OCI-LY7 (cell line): ENCODE measurements at regions not wholly inside any gene's neighbourhood (a gene's known extent, or its start where the extent isn't known, plus 50 kb on each side); places are given as distances from the start of the nearest gene placed in this dataset.

ENCODE experiments used
- EZH2phosphoT487 ChIP-seq: fragments of 200-600 bp; sonication (generic); IDR thresholded peaks from 2 replicates; pipeline ENCODE4 v1.6.1; 2018; ENCODE audit warnings: low read depth, borderline replicate concordance, mild to moderate bottlenecking, mixed run types, antibody characterized with exemption, low read length, moderate library complexity, mixed read lengths
- TF ChIP-seq, protein P1 (sequence below): fragments of 200-600 bp; sonication (generic); conservative IDR thresholded peaks from 2 replicates; pipeline ENCODE4 v1.5.1; 2014; ENCODE audit warnings: mild to moderate bottlenecking, antibody characterized with exemption, low read length, moderate library complexity, mixed read lengths

- TF ChIP-seq, protein P1, sequence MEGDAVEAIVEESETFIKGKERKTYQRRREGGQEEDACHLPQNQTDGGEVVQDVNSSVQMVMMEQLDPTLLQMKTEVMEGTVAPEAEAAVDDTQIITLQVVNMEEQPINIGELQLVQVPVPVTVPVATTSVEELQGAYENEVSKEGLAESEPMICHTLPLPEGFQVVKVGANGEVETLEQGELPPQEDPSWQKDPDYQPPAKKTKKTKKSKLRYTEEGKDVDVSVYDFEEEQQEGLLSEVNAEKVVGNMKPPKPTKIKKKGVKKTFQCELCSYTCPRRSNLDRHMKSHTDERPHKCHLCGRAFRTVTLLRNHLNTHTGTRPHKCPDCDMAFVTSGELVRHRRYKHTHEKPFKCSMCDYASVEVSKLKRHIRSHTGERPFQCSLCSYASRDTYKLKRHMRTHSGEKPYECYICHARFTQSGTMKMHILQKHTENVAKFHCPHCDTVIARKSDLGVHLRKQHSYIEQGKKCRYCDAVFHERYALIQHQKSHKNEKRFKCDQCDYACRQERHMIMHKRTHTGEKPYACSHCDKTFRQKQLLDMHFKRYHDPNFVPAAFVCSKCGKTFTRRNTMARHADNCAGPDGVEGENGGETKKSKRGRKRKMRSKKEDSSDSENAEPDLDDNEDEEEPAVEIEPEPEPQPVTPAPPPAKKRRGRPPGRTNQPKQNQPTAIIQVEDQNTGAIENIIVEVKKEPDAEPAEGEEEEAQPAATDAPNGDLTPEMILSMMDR = no peak
- TF ChIP-seq EZH2phosphoT487 = no peak
These were observed 170.2 kb upstream of the P2RY1 start for GRCh38 chr3:152664766-152665165.
